H1 (cell line): ENCODE measurements at regions not wholly inside any gene's neighbourhood (a gene's known extent, or its start where the extent isn't known, plus 50 kb on each side); places are given as distances from the start of the nearest gene placed in this dataset.

Source experiments
- CTCF ChIA-PET: fragments of 300-600 bp; sonication (Branson Sonifier 250); formaldehyde crosslinking; loops from one replicate; lab custom pipeline; 2021; ENCODE audit not compliant: partially characterized antibody; lab: Charles Lee
- POLR2A ChIA-PET: fragments of 300-600 bp; sonication (Branson Sonifier 250); formaldehyde crosslinking; loops from one replicate; lab custom pipeline; 2021; ENCODE audit warnings: inconsistent platforms; ENCODE audit not compliant: partially characterized antibody; lab: Charles Lee
- DNase-seq, 2 experiments: peaks; one replicate each; pipeline versions ENCODE4 v3.0.0 to v3.0.0-alpha.2; 2010 to 2022; ENCODE audit warnings: low spot score in 2 of 2, low read depth in 1 of 2, mixed read lengths in 1 of 2
- FAIRE-seq: peaks from 2 replicates; lab custom pipeline; 2011; peaks lifted over from hg19 to GRCh38; lab: Jason Lieb, UNC
- H2AFZ ChIP-seq: 2 replicates; pipeline ENCODE4 v1.8.1; 2012; ENCODE audit warnings: low read length, inconsistent platforms
- H2AK5ac ChIP-seq: 2 replicates; pipeline ENCODE4 v1.6.1; 2013; ENCODE audit warnings: low read depth, low read length
- H2BK120ac ChIP-seq: replicated peaks from 2 replicates; pipeline ENCODE3; 2013; ENCODE audit warnings: low read depth, low read length, inconsistent platforms
- H2BK12ac ChIP-seq: 2 replicates; pipeline ENCODE4 v1.6.1; 2013; ENCODE audit warnings: low read depth, low read length
- H2BK15ac ChIP-seq: 2 replicates; pipeline ENCODE4 v1.6.1; 2013; ENCODE audit warnings: low read length
- H2BK20ac ChIP-seq: 2 replicates; pipeline ENCODE4 v1.6.1; 2013; ENCODE audit warnings: low read length
- H2BK5ac ChIP-seq: 2 replicates; pipeline ENCODE4 v1.6.1; 2013; ENCODE audit warnings: low read depth, low read length
- H3K14ac ChIP-seq: 2 replicates; pipeline ENCODE4 v1.6.1; 2013; ENCODE audit warnings: inconsistent platforms; ENCODE audit not compliant: insufficient read length
- H3K18ac ChIP-seq: 2 replicates; pipeline ENCODE4 v1.6.1; 2013; ENCODE audit warnings: low read length; ENCODE audit errors: extremely low read depth
- H3K23ac ChIP-seq: 2 replicates; pipeline ENCODE4 v1.6.1; 2013; ENCODE audit warnings: inconsistent platforms; ENCODE audit not compliant: insufficient read length
- H3K23me2 ChIP-seq: 2 replicates; pipeline ENCODE4 v1.6.1; 2013; ENCODE audit warnings: low read depth, low read length
- H3K27ac ChIP-seq: 2 replicates; pipeline ENCODE4 v1.6.1; 2011; ENCODE audit warnings: low read depth, low read length, inconsistent platforms
- H3K27me3 ChIP-seq, 4 experiments: replicated peaks in 1 of 4; 1 replicate in 1 of 4; 2 replicates in 3 of 4; pipeline versions ENCODE4 v1.6.1 to v1.8.1; 2011 to 2013; ENCODE audit warnings: low read length in 3 of 4, mild to moderate bottlenecking in 3 of 4, inconsistent platforms in 2 of 4, mixed read lengths in 2 of 4, moderate library complexity in 1 of 4; ENCODE audit not compliant: control insufficient read depth in 3 of 4, insufficient read depth in 3 of 4; ENCODE audit errors: extremely low read depth in 1 of 4
- H3K36me3 ChIP-seq, 4 experiments: 2 replicates each; pipeline versions ENCODE4 v1.6.1 to v1.8.1; 2011 to 2013; ENCODE audit warnings: mild to moderate bottlenecking in 4 of 4, low read length in 3 of 4, moderate library complexity in 2 of 4, control low read depth in 1 of 4, inconsistent platforms in 1 of 4; ENCODE audit not compliant: insufficient read depth in 4 of 4, control insufficient read depth in 2 of 4
- H3K4ac ChIP-seq: replicated peaks from 2 replicates; pipeline ENCODE3; 2013; ENCODE audit warnings: low read length, low read depth, mixed read lengths, inconsistent platforms; ENCODE audit not compliant: insufficient read length
- H3K4me1 ChIP-seq, 4 experiments: replicated peaks in 1 of 4; 1 replicate in 1 of 4; 2 replicates in 3 of 4; pipeline versions ENCODE4 v1.6.1 to v1.8.1; 2011 to 2013; ENCODE audit warnings: low read length in 3 of 4, inconsistent platforms in 2 of 4, mixed read lengths in 1 of 4; ENCODE audit not compliant: insufficient read depth in 4 of 4, control insufficient read depth in 3 of 4
- H3K4me2 ChIP-seq, 2 experiments: 2 replicates each; pipeline versions ENCODE4 v1.6.1 to v1.8.1; 2011 to 2013; ENCODE audit warnings: low read depth in 2 of 2, low read length in 2 of 2, control low read depth in 1 of 2, inconsistent platforms in 1 of 2, mild to moderate bottlenecking in 1 of 2; ENCODE audit not compliant: insufficient read depth in 1 of 2
- H3K4me3 ChIP-seq, 4 experiments: fragments of 200-600, 300-600 bp in 1 of 4; sonication (generic), shearing (Covaris generic), sonication (Bioruptor Twin) in 1 of 4; 2 replicates each; pipeline versions ENCODE4 v1.5.1 to v1.8.1; 2011 to 2016; ENCODE audit warnings: low read length in 4 of 4, low read depth in 3 of 4, control low read depth in 2 of 4, inconsistent platforms in 2 of 4, mild to moderate bottlenecking in 2 of 4, mixed read lengths in 1 of 4, moderate library complexity in 1 of 4; ENCODE audit not compliant: insufficient read depth in 2 of 4; ENCODE audit errors: extremely low read depth in 1 of 4
- H3K56ac ChIP-seq: replicated peaks from 2 replicates; pipeline ENCODE3; 2013; ENCODE audit warnings: low read depth, mild to moderate bottlenecking, mixed read lengths, low read length, inconsistent platforms; ENCODE audit not compliant: insufficient read length
- H3K79me1 ChIP-seq: 2 replicates; pipeline ENCODE4 v1.6.1; 2013; ENCODE audit warnings: low read depth, low read length, control low read depth
- H3K79me2 ChIP-seq, 2 experiments: 2 replicates each; pipeline versions ENCODE4 v1.6.1 to v1.8.1; 2012 to 2013; ENCODE audit warnings: low read length in 2 of 2, mild to moderate bottlenecking in 2 of 2, inconsistent platforms in 1 of 2; ENCODE audit not compliant: insufficient read depth in 2 of 2, control insufficient read depth in 1 of 2
- H3K9ac ChIP-seq, 4 experiments: replicated peaks in 1 of 4; 1 replicate in 1 of 4; 2 replicates in 3 of 4; pipeline versions ENCODE4 v1.6.1 to v1.8.1; 2011 to 2013; ENCODE audit warnings: low read depth in 3 of 4, low read length in 3 of 4, control low read depth in 2 of 4, mild to moderate bottlenecking in 2 of 4, moderate library complexity in 2 of 4, inconsistent platforms in 1 of 4; ENCODE audit errors: extremely low read depth in 1 of 4
- H3K9me3 ChIP-seq, 2 experiments: 2 replicates each; pipeline versions ENCODE4 v1.6.1 to v1.8.1; 2012 to 2013; ENCODE audit warnings: mild to moderate bottlenecking in 2 of 2, moderate library complexity in 2 of 2, control low read depth in 1 of 2, inconsistent platforms in 1 of 2, low read depth in 1 of 2, low read length in 1 of 2, mixed read lengths in 1 of 2; ENCODE audit not compliant: insufficient read depth in 2 of 2
- H4K20me1 ChIP-seq, 2 experiments: replicated peaks in 1 of 2; 2 replicates each; pipeline versions ENCODE3 to v1.8.1; 2011 to 2013; ENCODE audit warnings: inconsistent platforms in 2 of 2, low read length in 2 of 2, mild to moderate bottlenecking in 1 of 2; ENCODE audit not compliant: insufficient read depth in 2 of 2, control insufficient read depth in 1 of 2
- H4K5ac ChIP-seq: 2 replicates; pipeline ENCODE4 v1.6.1; 2013; ENCODE audit warnings: low read length, low read depth, mixed read lengths, inconsistent platforms; ENCODE audit not compliant: insufficient read length
- H4K8ac ChIP-seq: 2 replicates; pipeline ENCODE4 v1.8.0; 2013; ENCODE audit warnings: mild to moderate bottlenecking, moderate library complexity, low read length, inconsistent platforms; ENCODE audit not compliant: insufficient read depth; ENCODE audit errors: extremely low read depth
- H4K91ac ChIP-seq: replicated peaks from 2 replicates; pipeline ENCODE3; 2013; ENCODE audit warnings: low read length, mixed read lengths, inconsistent platforms; ENCODE audit not compliant: insufficient read length
- ATF3 ChIP-seq: IDR thresholded peaks from 2 replicates; pipeline ENCODE4 v1.6.1; 2011; ENCODE audit warnings: low read depth, mild to moderate bottlenecking, low read length; ENCODE audit not compliant: insufficient read depth
- BACH1 ChIP-seq: IDR thresholded peaks from 2 replicates; pipeline ENCODE4 v1.6.1; 2012; ENCODE audit warnings: low read length, improper control_type of control experiment
- E2F6 ChIP-seq: IDR thresholded peaks from 2 replicates; pipeline ENCODE4 v1.6.1; 2012; ENCODE audit warnings: inconsistent platforms
- GTF2F1 ChIP-seq: IDR thresholded peaks from 2 replicates; pipeline ENCODE4 v1.6.1; 2012; ENCODE audit warnings: low read depth, low read length, improper control_type of control experiment, borderline replicate concordance
- HDAC2 ChIP-seq, 2 experiments: fragments of 300-600 bp in 1 of 2; sonication (generic) in 1 of 2; IDR thresholded peaks; 2 replicates each; pipeline ENCODE4 v1.6.1; 2011 to 2012; ENCODE audit warnings: low read depth in 2 of 2, low read length in 2 of 2, mild to moderate bottlenecking in 2 of 2, moderate library complexity in 2 of 2, borderline replicate concordance in 1 of 2, inconsistent platforms in 1 of 2
- JUND ChIP-seq: IDR thresholded peaks from 2 replicates; pipeline ENCODE4 v1.6.1; 2011; ENCODE audit warnings: mild to moderate bottlenecking, improper control_type of control experiment, low read length
- KDM5A ChIP-seq: fragments of 200-600 bp; IDR thresholded peaks from 2 replicates; pipeline ENCODE4 v1.7.1; 2012; ENCODE audit warnings: mild to moderate bottlenecking, low read length, inconsistent platforms, mixed read lengths
- POLR2A ChIP-seq, 2 experiments: IDR thresholded peaks; 1 replicate in 1 of 2; 2 replicates in 1 of 2; pipeline ENCODE4 v1.6.1; 2011; ENCODE audit warnings: low read depth in 2 of 2, low read length in 2 of 2, mild to moderate bottlenecking in 2 of 2; ENCODE audit errors: control extremely low read depth in 1 of 2
- RBBP5 ChIP-seq: IDR thresholded peaks from 2 replicates; pipeline ENCODE4 v1.7.1; 2012; ENCODE audit warnings: low read depth, mild to moderate bottlenecking, inconsistent platforms, low read length, moderate library complexity, borderline replicate concordance
- RNF2 ChIP-seq: fragments of 200-900, 300-1000 bp; sonication (generic); IDR thresholded peaks from 2 replicates; pipeline ENCODE4 v1.7.1; 2016; ENCODE audit warnings: borderline replicate concordance, low read depth, mild to moderate bottlenecking, antibody characterized with exemption, low read length; ENCODE audit not compliant: poor library complexity, severe bottlenecking; ENCODE audit errors: missing control alignments
- SP1 ChIP-seq: IDR thresholded peaks from 2 replicates; pipeline ENCODE4 v1.6.1; 2011; ENCODE audit warnings: low read depth, low read length
- TBP ChIP-seq: IDR thresholded peaks from 2 replicates; pipeline ENCODE4 v1.6.1; 2011; ENCODE audit warnings: low read depth, low read length, improper control_type of control experiment
- TEAD4 ChIP-seq: IDR thresholded peaks from 2 replicates; pipeline ENCODE4 v1.6.1; 2012; ENCODE audit warnings: low read depth, low read length, inconsistent platforms, mixed read lengths
- ZNF274 ChIP-seq: IDR thresholded peaks from 2 replicates; pipeline ENCODE4 v1.7.0; 2012; ENCODE audit warnings: low read length, borderline replicate concordance; ENCODE audit errors: extremely low read depth
- WGBS, 2 experiments: shearing (Covaris generic) in 1 of 2; methylation state at CpG; one replicate each; pipeline versions ENCODE4 v1.1.6 to v1.1.7; 2013 to 2015; ENCODE audit warnings: low lambda C conversion rate in 2 of 2, mixed read lengths in 2 of 2, inconsistent platforms in 1 of 2, low coverage in 1 of 2, missing lambda C conversion rate in 1 of 2; ENCODE audit not compliant: insufficient replicate concordance in 2 of 2, insufficient coverage in 1 of 2, insufficient read length in 1 of 2; ENCODE audit errors: extremely low coverage in 1 of 2, missing lambda C conversion rate in 1 of 2; 5-methylcytosine and 5-hydroxymethylcytosine counted together

GRCh38 chr4:15167743-15168142 lies 165.5 kb downstream of the CPEB2 start:
- Histone ChIP-seq H2AFZ (no peak overlapping the region), H2BK20ac (no peak overlapping the region), H2BK15ac (no peak overlapping the region), H4K91ac (no peak overlapping the region), H3K14ac (no peak overlapping the region), H3K4me2 (no peak overlapping the region), H3K4ac (no peak overlapping the region), H3K79me2 (no peaks in the 10 kb centered on the region), H3K23ac (no peak overlapping the region), H2BK120ac (no peak overlapping the region), H4K8ac (no peak overlapping the region), H2BK5ac (no peak overlapping the region), H3K9ac (no peak overlapping the region), H3K4me1 (peaks cover 0 to 4% (median 1%) of the 10 kb centered on the region in 4 experiments; a peak in 2 of 7 replicates), H3K18ac (no peak overlapping the region), H3K23me2 (no peaks in the 10 kb centered on the region), H3K36me3 (0 out of 8 replicates have a peak, but pooled peaks cover 0 to 4% (median 0%) of the 10 kb centered on the region in 4 experiments), H2BK12ac (no peak overlapping the region), H3K4me3 (no peak overlapping the region), H4K5ac (no peak overlapping the region), H3K79me1 (no peaks in the 10 kb centered on the region), H3K27ac (no peak overlapping the region), H4K20me1 (no peaks in the 10 kb centered on the region), H3K27me3 (peaks cover 0 to 1% (median 0%) of the 10 kb centered on the region in 4 experiments; a peak in 1 of 7 replicates), H3K9me3 (peaks cover 5% of the 10 kb centered on the region in 2 experiments; a peak in 2 of 4 replicates), H2AK5ac (no peak overlapping the region), H3K56ac (no peak overlapping the region)
- no peak for FAIRE-seq
- no peak for DNase-seq
- 87% methylated on average over 2 of the region's 2 CpGs; no CpG with 5 or more reads in 1 of the 2 experiments for WGBS, 2 experiments
- CTCF ChIA-PET: no interaction called here
- POLR2A ChIA-PET: no interaction called here
- TF ChIP-seq JUND (no peak), RNF2 (no peak), E2F6 (no peak), GTF2F1 (no peak), TBP (no peak), ZNF274 (no peak), SP1 (no peak), POLR2A (IDR thresholded peaks at IDR 0.05; ENCODE audit: control extremely low read depth in 1 of 2, low read depth in 2 of 2, low read length in 2 of 2) (no peak), HDAC2 (IDR thresholded peaks at IDR 0.05; ENCODE audit: borderline replicate concordance in 1 of 2, low read depth in 2 of 2, low read length in 2 of 2) (no peak), RBBP5 (no peak), ATF3 (no peak), TEAD4 (no peak), BACH1 (no peak), KDM5A (no peak)
